AG09319 (cell line): ENCODE measurements at regions not wholly inside any gene's neighbourhood (a gene's known extent, or its start where the extent isn't known, plus 50 kb on each side); places are given as distances from the start of the nearest gene placed in this dataset.

Experiments
- DNase-seq: peaks from one replicate; pipeline ENCODE4 v3.0.0-alpha.2; 2010; ENCODE audit warnings: low read depth; ENCODE audit errors: extremely low read depth
- CTCF ChIP-seq: IDR thresholded peaks from 2 replicates; pipeline ENCODE4 v1.5.1; 2011; ENCODE audit warnings: low read depth, mild to moderate bottlenecking, inconsistent platforms, low read length, moderate library complexity

DNA sequence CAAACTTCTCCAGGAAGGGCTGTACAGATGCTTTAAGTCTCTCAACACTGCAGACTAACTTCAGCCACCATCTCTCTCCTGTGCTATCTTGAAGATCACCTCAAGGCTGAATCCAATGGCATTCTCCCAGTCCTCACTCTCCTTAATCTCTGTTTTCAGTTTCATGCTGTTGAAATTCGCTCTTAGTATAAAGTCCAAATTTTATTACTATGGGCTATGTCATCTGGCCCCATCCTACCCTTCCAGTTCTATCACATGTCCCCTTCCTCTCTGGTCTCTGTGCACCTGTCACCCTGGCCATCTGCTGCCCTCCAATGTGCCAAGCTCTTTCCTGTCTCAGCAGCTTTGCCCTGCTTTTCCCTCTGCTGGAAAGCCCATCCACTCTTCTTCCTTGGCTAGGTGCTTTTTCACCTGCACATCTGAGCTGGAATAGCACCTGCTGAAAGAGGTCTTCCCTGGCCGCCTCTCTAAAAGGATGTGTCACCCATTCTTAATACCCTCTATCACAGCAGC is 284.7 kb upstream of the MAP3K1 start:
- TF ChIP-seq CTCF = no peak
- DNase-seq = no peak

DNA sequence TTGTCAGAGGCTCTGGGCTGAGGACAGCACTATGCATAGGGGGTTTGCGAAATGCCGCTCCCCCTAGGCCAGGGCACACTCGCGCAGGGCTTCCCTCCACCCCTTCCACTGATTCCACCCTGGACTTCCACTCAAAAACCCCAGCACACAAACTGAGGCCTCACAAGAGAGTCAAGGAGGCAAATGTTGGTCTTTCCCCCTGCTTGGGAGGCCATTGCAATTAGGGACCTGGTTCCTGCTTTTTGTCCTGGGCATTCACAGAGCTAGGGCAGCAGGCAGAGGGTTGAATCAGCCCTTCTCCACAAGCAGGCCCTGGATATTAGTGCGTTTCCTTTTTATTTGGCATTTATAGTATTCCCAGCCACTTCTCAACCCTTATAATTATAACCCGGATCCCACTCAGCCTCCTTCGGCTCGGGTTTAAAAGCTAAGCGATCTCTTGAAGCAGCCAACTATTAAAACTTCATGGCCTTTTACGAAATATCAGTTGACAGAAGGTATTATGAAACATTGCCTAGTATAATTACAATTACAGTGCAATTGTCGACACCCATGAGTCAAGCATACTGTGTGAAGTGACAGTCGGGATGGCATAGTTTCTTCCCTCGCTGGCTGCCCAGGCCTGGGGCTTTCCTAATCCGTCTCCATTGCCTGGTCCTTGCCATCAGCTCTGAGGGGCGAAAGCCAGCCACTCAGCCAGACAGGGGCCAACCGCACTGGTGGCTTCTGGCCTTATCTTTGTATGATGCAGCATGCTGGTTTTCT is 285.5 kb upstream of the MAP3K1 start:
- DNase-seq = no peak
- TF ChIP-seq CTCF = no peak

- DNase-seq = no peak
- no peak for TF ChIP-seq CTCF
These were observed 288.2 kb upstream of the MAP3K1 start for GRCh38 chr5:56527174-56527573.

- TF ChIP-seq CTCF = no peak
- no peak for DNase-seq
These were observed 290.2 kb upstream of the MAP3K1 start for GRCh38 chr5:56525113-56525512.

GRCh38 chr5:56523790-56524575 is 290.9 kb upstream of the ANKRD55 start:
- no peak for TF ChIP-seq CTCF
- DNase-seq = no peak

DNA sequence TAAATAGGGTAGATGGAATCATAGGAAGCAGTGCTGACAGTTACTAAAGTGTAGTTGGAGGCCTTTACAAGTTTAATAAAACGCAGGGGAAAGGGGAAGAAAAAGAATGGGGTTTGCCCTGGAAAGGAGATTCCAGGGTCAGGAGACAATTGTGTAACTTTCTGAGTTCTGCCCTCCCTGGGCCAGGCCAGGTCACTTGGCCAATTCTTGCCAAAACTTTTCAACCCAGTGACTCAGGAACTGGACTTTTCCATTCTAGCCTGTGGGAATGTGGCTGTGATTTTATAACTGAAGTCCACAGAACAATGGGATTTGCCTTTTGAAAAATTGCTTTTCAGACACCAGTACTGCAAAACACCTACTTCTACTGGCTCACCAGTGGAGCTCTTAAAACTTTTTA is 289.8 kb upstream of the ANKRD55 start:
- no peak for DNase-seq
- TF ChIP-seq CTCF = no peak

- no peak for DNase-seq
These were observed 289.0 kb upstream of the ANKRD55 start for GRCh38 chr5:56522169-56522568.

More at GRCh38 chr5:56522169-56522568, 289.0 kb upstream of the ANKRD55 start:
- no peak for TF ChIP-seq CTCF
